ENCODE measurements at regions not wholly inside any gene's neighbourhood (a gene's known extent, or its start where the extent isn't known, plus 50 kb on each side); places are given as distances from the start of the nearest gene placed in this dataset.

GRCh38 chr1:72442262-72442661 is 159.9 kb upstream of the NEGR1 start:
- no peak for TF ChIP-seq SUZ12 (IDR thresholded peaks at IDR 0.05; ENCODE audit: extremely low read depth, insufficient read depth, insufficient read length)
- no peak for TF ChIP-seq YY1 (IDR thresholded peaks at IDR 0.05; ENCODE audit: insufficient read depth, insufficient read length)
- no peak for TF ChIP-seq ZNF274 (IDR thresholded peaks at IDR 0.05; ENCODE audit: low read depth, low read length)

Measured in NT2/D1 (cell line).